Neural cell (in vitro differentiated cells): ENCODE measurements at regions not wholly inside any gene's neighbourhood (a gene's known extent, or its start where the extent isn't known, plus 50 kb on each side); places are given as distances from the start of the nearest gene placed in this dataset.

ENCODE experiments used
- H2AFZ ChIP-seq: fragments of 200-600, 300-800 bp; sonication (generic), shearing (Covaris generic); 2 replicates; pipeline ENCODE4 v1.6.0; 2014; ENCODE audit warnings: low read depth, mild to moderate bottlenecking, antibody characterized with exemption, low read length, moderate library complexity
- H3F3A ChIP-seq: fragments of 200-600 bp; shearing (Covaris generic); 2 replicates; pipeline ENCODE4 v1.6.1; 2016; ENCODE audit warnings: mild to moderate bottlenecking, moderate library complexity, mixed read lengths, antibody characterized with exemption, low read length; ENCODE audit not compliant: insufficient read depth, poor library complexity, severe bottlenecking
- H3K27ac ChIP-seq: fragments of 200-600, 300-800 bp; sonication (generic), shearing (Covaris generic); 2 replicates; pipeline ENCODE4 v1.5.1; 2014; ENCODE audit warnings: mild to moderate bottlenecking, low read length, moderate library complexity
- H3K27me3 ChIP-seq: fragments of 300-800, 200-600 bp; sonication (generic), shearing (Covaris generic); 2 replicates; pipeline ENCODE4 v1.6.0; 2014; ENCODE audit warnings: mild to moderate bottlenecking, low read depth, low read length, moderate library complexity; ENCODE audit not compliant: insufficient read depth
- H3K36me3 ChIP-seq: fragments of 300-800, 200-600 bp; sonication (generic), shearing (Covaris generic); 2 replicates; pipeline ENCODE4 v1.5.1; 2014; ENCODE audit warnings: mild to moderate bottlenecking, antibody characterized with exemption, low read length, moderate library complexity; ENCODE audit not compliant: insufficient read depth
- H3K4me2 ChIP-seq: fragments of 300-800, 200-600 bp; sonication (generic), shearing (Covaris generic); 2 replicates; pipeline ENCODE4 v1.6.0; 2014; ENCODE audit warnings: mild to moderate bottlenecking, low read length
- H3K4me3 ChIP-seq: fragments of 300-800, 200-600 bp; sonication (generic), shearing (Covaris generic); 2 replicates; pipeline ENCODE4 v1.5.1; 2014; ENCODE audit warnings: mild to moderate bottlenecking, low read length, moderate library complexity
- H3K79me2 ChIP-seq: fragments of 200-600 bp; shearing (Covaris generic); replicated peaks from 2 replicates; pipeline ENCODE4 v1.6.0; 2014; ENCODE audit warnings: mild to moderate bottlenecking, low read length, moderate library complexity; ENCODE audit not compliant: insufficient read depth
- H3K9ac ChIP-seq: fragments of 300-800, 200-600 bp; sonication (generic), shearing (Covaris generic); 2 replicates; pipeline ENCODE4 v1.6.1; 2016; ENCODE audit warnings: mild to moderate bottlenecking, low read length, mixed read lengths
- H3K9me2 ChIP-seq: fragments of 200-600 bp; shearing (Covaris generic); 2 replicates; pipeline ENCODE4 v1.6.1; 2016; ENCODE audit warnings: mild to moderate bottlenecking, low read length, mixed read lengths; ENCODE audit not compliant: insufficient read depth
- H3K9me3 ChIP-seq: fragments of 200-600, 300-800 bp; sonication (generic), shearing (Covaris generic); 2 replicates; pipeline ENCODE4 v1.6.1; 2016; ENCODE audit warnings: mild to moderate bottlenecking, mixed run types, low read length, moderate library complexity, mixed read lengths
- H4K20me1 ChIP-seq: fragments of 200-600 bp; shearing (Covaris generic); 2 replicates; pipeline ENCODE4 v1.6.1; 2016; ENCODE audit warnings: mild to moderate bottlenecking, mixed run types; ENCODE audit not compliant: insufficient read depth
- CTCF ChIP-seq: fragments of 450-650 bp; IDR thresholded peaks from 2 replicates; pipeline ENCODE4 v1.5.1; 2014; ENCODE audit warnings: antibody characterized with exemption, mild to moderate bottlenecking, moderate library complexity; ENCODE audit not compliant: poor library complexity, severe bottlenecking
- EP300 ChIP-seq: fragments of 450-650 bp; conservative IDR thresholded peaks from 2 replicates; pipeline ENCODE4 v1.6.1; 2014; ENCODE audit warnings: antibody characterized with exemption, mild to moderate bottlenecking, moderate library complexity; ENCODE audit not compliant: poor library complexity, severe bottlenecking
- EZH2 ChIP-seq: fragments of 200-600, 300-800 bp; shearing (Covaris generic), sonication (generic); IDR thresholded peaks from 2 replicates; pipeline ENCODE4 v1.6.1; 2014; ENCODE audit warnings: antibody characterized with exemption, low read length, borderline replicate concordance, mild to moderate bottlenecking; ENCODE audit not compliant: insufficient read depth, poor library complexity, severe bottlenecking
- MXI1 ChIP-seq: fragments of 450-650 bp; conservative IDR thresholded peaks from 2 replicates; pipeline ENCODE4 v1.6.1; 2014; ENCODE audit warnings: antibody characterized with exemption, mild to moderate bottlenecking; ENCODE audit not compliant: poor library complexity, severe bottlenecking
- POLR2AphosphoS5 ChIP-seq: IDR thresholded peaks from 2 replicates; pipeline ENCODE4 v1.6.1; 2012
- RAD21 ChIP-seq: fragments of 450-650 bp; conservative IDR thresholded peaks from 2 replicates; pipeline ENCODE4 v1.6.1; 2014; ENCODE audit warnings: antibody characterized with exemption, mild to moderate bottlenecking, moderate library complexity
- REST ChIP-seq: IDR thresholded peaks from 2 replicates; pipeline ENCODE4 v1.6.1; 2012; ENCODE audit warnings: borderline replicate concordance
- SMC3 ChIP-seq: fragments of 450-650 bp; conservative IDR thresholded peaks from 2 replicates; pipeline ENCODE4 v1.6.1; 2014; ENCODE audit warnings: antibody characterized with exemption, mild to moderate bottlenecking, moderate library complexity; ENCODE audit not compliant: poor library complexity
- TAF1 ChIP-seq: IDR thresholded peaks from 2 replicates; pipeline ENCODE4 v1.6.1; 2012; ENCODE audit warnings: low read depth

GRCh38 chr12:78793982-78794381 lies 70.6 kb upstream of the SYT1 start:
- no peak overlapping the region for H3K4me3 ChIP-seq
- no peaks in the 10 kb centered on the region for H3F3A ChIP-seq
- H3K27me3 ChIP-seq = no peaks in the 10 kb centered on the region
- H3K79me2 ChIP-seq = no peaks in the 10 kb centered on the region
- H3K4me2 ChIP-seq = no peak overlapping the region
- no peaks in the 10 kb centered on the region for H4K20me1 ChIP-seq
- TF ChIP-seq MXI1 (no peak), EP300 (no peak), SMC3 (no peak), REST (no peak), RAD21 (no peak), CTCF (no peak)
- H3K27ac ChIP-seq = no peak overlapping the region
- H3K9me2 ChIP-seq = no peaks in the 10 kb centered on the region
- H3K9ac ChIP-seq = no peak overlapping the region
- H3K9me3 ChIP-seq = no peaks in the 10 kb centered on the region
- H3K36me3 ChIP-seq = no peaks in the 10 kb centered on the region
- no peak overlapping the region for H2AFZ ChIP-seq

- no peaks in the 10 kb centered on the region for H3F3A ChIP-seq
- H3K79me2 ChIP-seq = no peaks in the 10 kb centered on the region
- TF ChIP-seq REST (no peak), MXI1 (no peak), CTCF (no peak), EZH2 (no peak), TAF1 (no peak), SMC3 (no peak), RAD21 (no peak), EP300 (no peak), POLR2AphosphoS5 (no peak)
- no peak overlapping the region for H3K9ac ChIP-seq
- no peaks in the 10 kb centered on the region for H3K9me2 ChIP-seq
- H3K9me3 ChIP-seq = no peaks in the 10 kb centered on the region
- H3K36me3 ChIP-seq = no peaks in the 10 kb centered on the region
- H3K4me2 ChIP-seq = no peak overlapping the region
- H4K20me1 ChIP-seq = no peaks in the 10 kb centered on the region
- H2AFZ ChIP-seq = no peak overlapping the region
- no peak overlapping the region for H3K27ac ChIP-seq
- no peaks in the 10 kb centered on the region for H3K27me3 ChIP-seq
- no peak overlapping the region for H3K4me3 ChIP-seq
Observed at GRCh38 chr12:78795934-78796445, 68.6 kb upstream of the SYT1 start.
